HG03097 (cell line): ENCODE measurements at regions not wholly inside any gene's neighbourhood (a gene's known extent, or its start where the extent isn't known, plus 50 kb on each side); places are given as distances from the start of the nearest gene placed in this dataset.
"Not testable (repeated sequence)": the region's sequence is repeated elsewhere in the genome, so short reads cannot be mapped to it uniquely, and the experiment has no call there.

ENCODE experiments used
- ATAC-seq: cut with Tn5 transposase; IDR thresholded peaks from one replicate; pipeline ENCODE4 v1.9.1; 2021; ENCODE audit not compliant: unreplicated experiment, low FRiP score

DNA sequence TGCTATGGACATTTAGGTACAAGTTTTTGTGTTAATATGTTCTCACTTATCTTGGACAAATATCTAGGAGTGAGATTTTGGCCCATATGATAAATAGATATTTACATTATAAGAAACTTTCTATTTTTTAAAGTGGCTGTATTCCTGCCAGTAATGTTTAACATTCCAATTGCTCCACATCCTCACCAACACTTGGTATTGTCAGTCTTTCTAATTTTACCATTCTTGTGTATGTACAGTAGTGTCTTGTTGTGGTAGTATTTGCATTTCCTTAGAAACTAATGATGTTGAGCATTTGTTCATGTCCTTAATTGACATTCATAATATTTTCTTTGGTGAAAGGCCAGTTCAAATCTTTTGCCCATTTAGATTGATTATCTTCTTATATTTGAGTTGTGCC is 171.4 kb upstream of the TSHZ3 start:
- ATAC-seq = no peak

DNA sequence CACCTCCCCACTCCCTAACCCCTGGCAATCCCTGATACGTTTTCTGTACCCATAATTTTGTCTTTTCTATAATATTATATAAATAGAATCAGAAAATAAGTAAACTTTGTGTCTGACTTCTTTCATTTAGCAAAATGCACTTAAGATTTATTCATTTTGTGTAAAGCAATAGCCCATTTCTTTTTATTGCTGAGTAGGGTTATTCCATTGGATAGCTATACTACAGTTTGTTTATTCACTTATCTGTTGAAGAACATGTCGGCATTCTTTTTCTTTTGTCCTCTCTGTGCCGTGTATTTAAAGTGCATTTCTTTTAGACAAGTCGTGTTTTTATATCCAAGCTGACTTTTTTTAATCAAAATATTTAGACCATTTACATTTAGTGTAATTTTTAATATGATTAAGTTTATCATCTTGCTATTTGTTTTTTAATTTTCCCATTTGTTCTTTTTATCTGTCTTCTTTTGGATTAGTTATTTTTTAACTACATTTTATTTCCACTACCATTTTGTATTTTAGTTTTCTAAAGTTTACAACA is 176.4 kb upstream of the TSHZ3 start:
- no peak for ATAC-seq

DNA sequence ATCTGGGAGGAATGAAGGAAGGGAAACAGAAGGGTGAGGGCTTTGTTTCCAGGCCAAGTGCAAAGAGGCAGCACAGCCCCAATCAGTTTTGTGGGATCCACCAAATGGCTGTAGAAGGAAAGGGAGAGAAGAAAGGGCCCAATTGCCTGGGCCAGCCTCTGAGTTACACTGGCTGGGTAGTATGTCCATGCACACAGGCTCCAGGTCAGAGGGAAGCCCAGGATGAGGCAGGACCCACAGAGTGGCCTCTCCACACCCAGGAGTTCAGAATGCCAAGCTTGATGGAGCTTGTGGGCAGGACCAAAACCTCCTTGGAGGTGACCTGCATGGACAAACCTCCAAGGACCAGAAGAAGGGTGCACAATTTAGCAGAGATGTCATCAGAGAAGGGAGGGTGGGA is 178.2 kb upstream of the TSHZ3 start:
- no peak for ATAC-seq

DNA sequence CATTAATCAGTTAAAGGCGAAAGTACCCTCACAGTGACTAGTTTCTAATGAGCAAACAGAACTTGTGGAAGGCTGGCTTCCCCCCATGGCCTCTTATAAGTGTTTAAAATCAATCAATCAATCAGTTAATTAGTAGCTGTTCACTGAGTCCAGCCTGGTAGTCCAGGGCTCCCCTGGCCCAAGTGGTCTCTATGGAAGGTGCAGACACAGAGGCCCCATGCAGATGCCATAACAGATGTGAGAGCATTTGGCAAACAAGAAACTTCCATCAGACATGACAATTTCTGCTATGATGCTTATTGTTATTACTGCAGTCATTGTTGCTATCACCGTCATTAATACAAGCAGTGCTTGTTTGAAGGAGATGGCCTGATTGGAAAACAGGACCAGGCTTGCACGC is 179.0 kb upstream of the TSHZ3 start:
- no peak for ATAC-seq

DNA sequence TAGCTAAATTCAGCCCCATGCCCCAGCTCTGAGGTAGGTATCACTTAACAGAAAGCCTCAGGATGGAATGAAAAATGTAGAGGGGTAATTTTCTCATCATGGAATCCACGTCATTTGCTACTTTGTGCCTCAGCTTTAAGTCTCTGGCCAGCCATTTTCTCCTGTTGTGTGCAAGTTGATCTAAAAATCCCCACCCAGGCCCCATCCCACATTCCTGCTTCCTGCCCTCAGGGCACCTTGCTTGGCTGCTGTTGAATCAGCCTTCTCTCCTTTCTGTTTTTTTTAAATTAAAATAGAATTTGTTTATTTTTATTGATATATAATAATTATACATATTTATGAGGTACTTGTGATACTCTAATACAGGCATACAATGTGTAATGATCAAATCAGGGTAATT is 179.9 kb upstream of the TSHZ3 start:
- no peak for ATAC-seq

DNA sequence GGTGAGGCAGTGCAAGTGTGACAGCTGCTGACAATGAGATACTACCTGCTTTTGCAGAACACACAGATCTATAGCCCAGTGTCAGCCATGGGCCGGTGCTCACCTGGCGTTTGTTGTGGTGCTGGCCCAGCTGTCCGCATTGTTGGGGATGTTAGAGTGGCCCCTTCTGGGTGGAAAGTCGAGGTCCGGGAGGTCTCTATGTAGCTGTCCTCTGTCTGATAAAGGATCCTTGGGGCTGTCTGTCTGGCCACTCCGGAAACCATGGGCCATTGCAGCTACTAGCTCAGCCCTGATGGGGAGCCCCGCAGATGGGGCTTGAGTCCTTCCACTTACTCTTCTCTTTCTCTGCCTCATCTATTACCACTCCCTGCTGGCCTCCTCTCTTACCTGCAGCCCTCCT is 181.5 kb upstream of the TSHZ3 start:
- ATAC-seq = no peak

DNA sequence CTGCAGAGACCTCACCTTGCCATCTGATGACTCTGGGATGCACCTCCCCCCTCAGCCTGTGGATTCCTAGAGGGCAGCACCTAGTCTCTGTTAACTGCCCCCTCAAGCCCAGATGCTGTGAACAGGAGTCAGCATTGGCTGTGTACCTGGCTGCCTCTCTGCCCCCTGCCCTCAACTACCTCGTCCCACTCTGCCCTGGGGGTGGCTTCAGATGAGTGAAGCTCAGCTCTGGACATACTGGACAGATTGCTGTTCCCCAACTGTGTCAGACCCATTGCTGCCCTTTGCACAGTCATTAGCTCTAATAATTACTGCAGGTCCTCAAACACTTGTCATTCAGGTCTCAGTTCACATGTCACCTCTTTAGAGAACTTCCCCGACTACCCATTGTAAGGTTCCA is 182.1 kb upstream of the TSHZ3 start:
- no peak for ATAC-seq

DNA sequence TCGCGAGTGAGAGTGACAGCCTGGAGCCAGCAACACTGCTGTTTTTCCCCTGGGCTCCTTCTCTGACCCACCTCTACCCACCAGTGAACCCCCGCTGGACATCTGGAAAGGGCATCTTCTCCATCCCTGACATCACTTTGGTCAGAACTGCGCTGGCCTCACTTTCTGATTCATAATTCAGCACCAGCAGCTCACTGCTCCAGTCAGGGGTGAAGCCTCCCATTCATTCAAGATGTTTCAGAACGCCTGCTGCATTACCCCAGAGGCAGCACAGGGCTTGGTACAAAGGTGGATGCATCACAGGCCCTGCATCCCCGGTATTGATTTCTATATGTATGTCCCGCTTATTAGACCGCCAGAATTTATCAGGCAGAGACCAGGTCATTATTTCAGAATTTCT is 182.8 kb upstream of the TSHZ3 start:
- ATAC-seq = no peak

DNA sequence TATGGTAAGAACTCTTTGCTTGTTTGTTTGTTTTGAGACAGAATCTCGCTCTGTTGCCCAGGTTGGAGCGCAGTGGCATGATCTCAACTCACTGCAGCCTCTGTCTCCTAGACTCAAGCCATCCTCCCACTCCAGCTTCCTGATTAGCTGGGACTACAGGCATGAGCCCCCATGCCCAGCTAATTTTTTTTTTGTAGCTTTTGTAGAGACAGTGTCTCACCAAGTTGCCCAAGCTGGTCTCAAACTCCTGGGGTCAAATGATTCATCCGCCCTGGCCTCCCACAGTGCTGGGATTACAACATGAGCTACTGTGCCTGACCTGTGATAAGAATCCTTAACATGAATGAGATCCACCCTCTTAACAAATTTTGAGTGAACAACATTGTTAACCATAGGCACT is 183.9 kb upstream of the TSHZ3 start:
- ATAC-seq = no peak

DNA sequence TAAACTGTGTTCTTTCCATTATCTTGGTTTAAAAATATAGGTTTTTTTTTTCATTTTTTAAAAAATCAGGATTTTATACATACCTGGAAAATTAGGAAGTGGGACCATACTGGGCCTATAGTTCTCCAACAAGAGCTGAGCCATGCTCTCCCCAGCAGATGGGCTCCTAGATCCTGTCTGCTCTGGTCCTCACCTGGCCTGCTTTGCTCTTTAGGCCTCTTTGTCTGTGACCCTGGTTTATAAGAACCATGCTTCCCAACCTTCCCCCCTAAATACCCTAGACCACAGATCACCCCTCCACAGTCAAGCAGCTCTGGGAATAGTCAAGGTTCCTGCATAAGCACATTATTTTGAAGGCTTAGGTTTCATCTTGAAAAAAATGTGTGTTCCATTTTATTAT is 185.0 kb upstream of the TSHZ3 start:
- ATAC-seq = no peak

DNA sequence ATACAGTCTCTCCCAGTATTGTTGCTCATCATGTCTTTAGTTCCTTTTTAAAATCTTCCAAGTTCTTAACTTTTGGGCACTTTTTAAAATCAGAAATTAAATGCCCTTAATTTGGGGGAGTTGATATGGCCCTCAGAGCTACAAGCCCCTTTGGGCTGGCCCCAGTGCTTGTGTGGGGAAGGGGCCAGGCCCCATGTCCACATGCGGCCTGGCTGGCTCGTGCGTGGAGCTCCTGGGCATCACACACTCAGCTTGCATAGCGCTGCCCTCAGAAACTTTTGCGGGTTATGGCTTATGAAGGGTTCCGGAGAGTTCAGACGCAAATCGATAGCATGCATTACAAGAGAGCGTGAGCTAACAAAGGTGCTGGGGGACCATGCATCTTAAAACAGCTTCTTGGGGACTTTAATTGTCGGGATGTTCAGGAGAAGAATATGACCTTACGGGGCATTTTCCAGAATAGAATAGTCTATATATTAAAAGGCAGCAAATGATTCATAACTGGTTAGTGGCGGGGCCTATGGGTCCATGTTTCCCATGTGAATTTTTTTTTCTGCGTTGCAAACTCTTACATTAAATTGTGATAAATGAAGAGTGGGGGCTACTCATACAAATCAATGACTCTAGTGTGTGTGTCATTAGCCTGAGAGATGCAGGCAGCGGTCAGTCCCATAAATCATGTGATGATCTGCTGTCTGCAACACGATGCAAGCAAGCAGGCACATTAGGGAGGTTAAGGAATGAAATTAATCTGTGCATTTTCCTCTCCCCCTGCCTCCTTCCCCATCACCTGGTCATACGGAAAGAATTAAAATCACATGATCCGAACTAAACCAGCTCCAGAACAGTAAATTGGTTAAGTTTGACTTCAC is 185.8 kb upstream of the TSHZ3 start:
- ATAC-seq = no peak

DNA sequence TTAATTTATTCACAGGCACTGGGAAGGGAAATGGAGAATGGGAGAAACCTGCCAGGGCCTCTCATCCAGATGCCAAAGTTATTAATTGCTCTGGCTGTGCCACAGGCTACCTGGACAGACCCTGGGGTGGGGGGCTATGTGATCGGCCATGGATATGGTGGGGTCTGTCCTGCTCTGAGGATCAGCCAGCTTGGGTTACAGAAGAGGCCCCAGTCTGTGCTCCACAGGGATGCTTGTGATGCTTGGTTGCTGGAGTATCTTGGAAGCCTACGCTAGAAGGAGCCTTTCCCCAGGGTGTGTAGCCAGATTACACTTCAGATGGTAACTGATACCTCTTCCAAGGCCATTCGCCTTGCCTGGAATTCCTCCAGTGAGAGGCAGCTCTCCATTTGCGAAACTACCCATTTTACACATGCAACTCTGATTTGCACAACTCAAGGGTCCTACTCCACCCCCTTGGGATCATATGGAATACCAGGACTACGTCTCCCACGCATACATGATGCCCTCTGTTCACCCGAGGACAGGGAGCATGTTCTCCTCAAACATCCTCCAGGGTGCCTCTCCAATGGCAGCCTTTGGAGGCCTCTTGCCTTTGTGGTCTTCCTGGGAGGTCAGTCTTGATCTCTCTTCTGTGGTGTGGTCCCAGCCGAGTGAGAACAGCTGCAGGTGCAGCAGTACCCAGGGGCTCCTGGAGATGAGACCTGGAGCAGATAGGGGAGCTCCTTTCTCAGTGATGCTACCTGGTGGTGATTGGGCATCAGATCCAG is 186.6 kb upstream of the TSHZ3 start:
- no peak for ATAC-seq

DNA sequence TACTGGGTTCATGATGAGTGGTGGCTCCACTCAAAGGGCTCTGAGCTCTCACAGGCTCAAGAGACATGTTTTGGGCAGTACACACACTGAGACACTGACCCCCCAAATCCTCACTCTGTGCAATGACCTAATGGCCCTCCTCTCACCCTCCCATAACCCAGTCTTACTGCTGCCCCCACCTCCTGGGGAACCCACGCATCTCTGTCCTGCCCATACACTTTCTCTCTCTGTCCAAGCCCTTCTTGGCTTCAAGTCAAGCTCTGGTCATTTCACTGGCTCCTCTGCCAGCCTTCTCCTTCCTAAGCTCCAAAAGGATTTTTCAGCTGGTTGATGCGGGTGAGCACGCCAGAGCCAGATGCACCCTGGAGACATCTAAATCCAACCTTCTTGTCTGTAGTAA is 187.9 kb upstream of the TSHZ3 start:
- ATAC-seq = no peak

DNA sequence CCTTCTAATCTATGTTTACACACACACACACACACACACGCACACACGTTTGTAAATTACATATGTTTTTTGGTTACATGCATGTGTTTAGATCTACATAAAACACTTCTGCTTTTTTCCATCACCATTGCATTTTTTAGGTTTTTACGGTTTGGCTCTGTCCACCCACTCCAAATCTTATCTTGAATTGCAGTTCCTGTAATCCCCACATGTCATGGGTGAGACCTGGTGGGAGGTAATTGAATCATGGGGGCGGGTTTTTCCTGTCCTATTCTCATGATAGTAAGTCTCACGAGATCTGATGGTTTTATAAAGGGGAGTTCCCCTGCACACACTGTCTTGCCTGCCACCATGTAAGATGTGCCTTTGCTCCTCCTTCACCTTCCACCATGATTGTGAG is 188.7 kb upstream of the TSHZ3 start:
- ATAC-seq = not testable (repeated sequence)

DNA sequence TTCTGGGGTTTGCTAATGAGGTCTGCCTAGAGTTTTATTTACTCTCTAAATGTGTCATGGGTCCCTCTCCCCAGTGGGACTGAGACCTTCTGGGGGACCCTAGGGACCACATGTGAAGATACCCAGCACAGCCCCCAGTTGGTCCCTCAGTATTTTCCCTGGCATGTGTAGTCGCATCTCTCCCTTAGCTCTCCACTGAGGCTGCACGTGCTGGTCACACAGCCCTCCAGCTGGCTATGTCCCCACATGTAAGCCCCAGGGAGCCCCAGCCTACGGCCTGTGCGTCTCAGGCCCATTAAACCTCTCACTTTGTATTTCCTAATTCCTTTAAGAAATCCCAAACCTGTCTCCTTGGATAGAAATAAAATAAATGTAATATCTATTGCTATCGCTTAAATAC is 189.6 kb upstream of the TSHZ3 start:
- no peak for ATAC-seq

DNA sequence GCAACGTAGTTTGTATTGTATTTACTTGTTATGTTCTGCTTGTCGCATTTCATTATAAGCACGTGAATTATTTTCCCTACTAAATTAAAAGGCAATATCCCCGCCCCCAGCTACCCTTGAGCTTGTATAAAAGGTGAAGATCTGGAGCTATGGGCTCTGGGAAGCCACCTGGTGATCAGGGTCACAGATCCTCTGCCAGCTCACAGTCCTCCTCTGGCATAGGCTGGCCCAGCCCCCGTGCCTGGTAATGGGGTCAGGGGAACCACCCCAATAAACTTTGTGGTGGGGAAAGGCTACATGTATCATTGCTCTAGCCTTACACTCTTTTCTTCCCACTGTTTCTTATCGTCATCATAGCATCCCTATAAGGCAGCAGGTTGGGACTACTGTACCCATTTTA is 190.2 kb upstream of the TSHZ3 start:
- no peak for ATAC-seq

DNA sequence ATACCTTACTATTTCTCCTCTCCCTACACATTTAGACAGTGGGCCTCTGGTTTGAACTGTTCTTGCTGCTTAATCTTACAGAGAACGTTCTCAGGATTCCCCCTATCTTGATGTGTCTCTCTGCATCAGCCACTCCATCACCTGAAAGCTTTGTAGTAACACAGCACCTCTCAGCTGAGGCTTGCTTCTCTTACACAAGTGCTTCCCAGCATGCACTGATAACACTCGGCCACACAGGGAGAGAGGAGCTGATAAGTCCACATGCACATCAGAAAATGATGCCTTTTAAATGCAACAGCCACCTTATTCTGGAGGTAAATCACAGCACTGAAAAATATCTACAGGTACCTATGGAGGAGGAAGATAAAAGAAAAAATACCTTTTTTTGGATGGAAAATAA is 192.2 kb upstream of the TSHZ3 start:
- no peak for ATAC-seq

DNA sequence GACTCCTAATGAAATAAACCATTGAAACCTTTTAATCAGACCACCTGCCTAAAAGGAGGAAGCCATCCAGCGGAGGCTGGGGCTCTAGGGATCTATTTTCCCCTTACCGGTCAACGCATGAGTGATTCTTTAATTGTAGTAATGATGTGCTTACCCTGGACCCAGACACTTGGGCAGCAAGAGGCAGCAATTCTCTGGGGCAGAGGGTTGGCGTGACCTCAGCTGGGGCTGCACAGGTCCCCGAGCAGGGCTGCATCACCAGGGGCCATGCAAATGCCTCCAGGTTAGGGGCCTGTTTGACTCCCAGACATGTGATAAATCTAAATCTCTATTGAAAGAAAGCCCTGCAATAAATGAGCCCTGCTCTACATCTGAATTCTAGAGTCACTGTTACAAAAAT is 194.2 kb upstream of the TSHZ3 start:
- ATAC-seq = no peak

DNA sequence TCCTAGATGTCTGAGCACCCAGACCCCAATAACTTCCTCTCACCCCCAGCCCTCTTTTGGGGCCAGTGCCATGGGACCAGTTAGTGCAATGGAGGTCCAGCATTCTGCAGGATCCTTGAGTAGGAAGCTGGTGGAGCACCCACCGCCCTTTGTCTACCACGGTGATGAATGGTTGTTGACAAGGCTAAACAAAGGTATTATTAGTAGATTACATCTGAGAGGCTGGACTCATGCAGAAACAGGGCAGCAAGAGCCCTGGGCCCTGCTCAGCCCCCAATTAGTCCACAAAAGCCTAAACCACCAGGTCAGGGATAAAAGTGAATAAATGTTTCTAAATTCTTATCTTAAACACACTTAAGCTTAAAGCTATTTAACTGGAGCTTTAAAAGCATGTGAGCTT is 196.5 kb upstream of the TSHZ3 start:
- ATAC-seq = no peak

DNA sequence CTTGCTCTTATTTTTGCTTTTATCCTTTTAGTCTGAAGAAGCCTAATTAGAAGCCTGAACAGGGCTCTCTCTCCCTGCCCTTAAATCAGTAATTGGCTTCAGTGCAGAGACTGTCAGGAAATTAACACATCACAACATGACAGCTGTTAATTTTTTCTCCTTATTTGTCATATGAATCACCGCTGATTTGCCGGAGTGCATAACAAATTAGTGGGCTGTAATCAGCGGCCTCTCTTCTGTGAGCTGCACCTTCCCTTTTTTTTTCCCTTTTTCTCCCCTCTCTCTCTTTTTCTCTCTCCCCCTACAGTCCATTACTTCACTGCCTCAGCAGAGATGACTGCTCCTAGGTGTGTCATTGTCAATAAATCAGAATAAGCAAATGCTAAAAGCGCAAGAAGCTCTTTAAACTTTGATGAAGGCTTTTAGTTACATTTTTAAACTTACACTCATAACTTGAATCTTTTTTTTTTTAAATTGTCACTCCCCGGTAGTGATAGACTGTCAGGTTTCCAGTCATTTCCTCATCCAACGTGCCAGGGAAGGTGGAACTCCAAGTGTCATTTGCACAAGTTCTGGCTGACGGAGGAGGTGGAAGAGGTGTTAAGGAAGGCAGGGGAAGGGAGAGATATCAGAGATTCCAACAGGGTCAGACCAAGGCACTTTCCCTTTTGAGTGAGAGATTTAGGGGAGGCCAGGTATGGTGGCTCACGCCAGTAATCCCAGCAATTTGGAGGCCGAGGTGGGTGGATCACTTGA is 197.1 kb upstream of the TSHZ3 start:
- ATAC-seq = no peak

DNA sequence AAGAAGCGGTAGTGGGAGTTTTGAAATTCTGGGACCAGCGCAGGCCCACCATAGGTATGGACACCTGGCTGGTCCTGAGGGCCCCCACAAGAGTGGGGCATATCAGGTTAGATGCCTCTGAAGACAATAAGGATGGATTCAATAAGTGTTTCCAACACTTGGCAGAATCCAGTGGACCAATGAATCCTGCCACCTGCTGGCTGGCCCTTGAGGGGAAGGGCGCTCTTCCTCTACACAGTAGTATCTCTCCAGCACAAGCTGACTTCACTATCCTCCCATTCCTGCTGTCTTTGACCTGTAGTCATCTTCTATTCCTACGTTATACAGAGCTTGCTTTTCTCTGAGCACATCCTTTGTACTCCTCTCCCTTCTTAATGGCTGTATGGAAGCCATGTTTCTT is 199.7 kb upstream of the TSHZ3 start:
- no peak for ATAC-seq
